K562 (cell line): ENCODE measurements at regions not wholly inside any gene's neighbourhood (a gene's known extent, or its start where the extent isn't known, plus 50 kb on each side); places are given as distances from the start of the nearest gene placed in this dataset.

Experiments
- ATAC-seq: fragments of 200-7000 bp; cut with Tn5 transposase; 3 replicates; pipeline ENCODE4 v1.9.1; 2020; ENCODE audit warnings: moderate library complexity
- BruUV-seq: library from RNA; stranded (reverse); fragments of 400-500 nt; replicated peaks from 2 replicates; lab custom pipeline; 2021; lab: Mats Ljungman, UMichigan
- CTCF ChIA-PET: fragments of 300-600 bp; formaldehyde crosslinking; extraction: SDS; loops from one replicate; lab custom pipeline; 2021; ENCODE audit warnings: low intra/inter-chr PET ratio; lab: Yijun Ruan, JAX
- POLR2A ChIA-PET: fragments of 300-600, 350-650 bp; sonication (Branson Sonifier 250); formaldehyde crosslinking; extraction: SDS; loops from one replicate; lab custom pipeline; 2021; ENCODE audit warnings: antibody characterized with exemption, inconsistent platforms; lab: Yijun Ruan, JAX
- DNase-seq, 4 experiments: peaks; one replicate each; pipeline versions ENCODE4 v3.0.0 to v3.0.0-alpha.2; 2011 to 2018; ENCODE audit warnings: low spot score in 3 of 4, mixed read lengths in 3 of 4; ENCODE audit errors: extremely low read depth in 1 of 4
- FAIRE-seq: peaks from 2 replicates; lab custom pipeline; 2011; peaks lifted over from hg19 to GRCh38; lab: Jason Lieb, UNC
- H2AFZ ChIP-seq: 2 replicates; pipeline ENCODE4 v1.6.0; 2011; ENCODE audit warnings: low read depth, low read length, control low read depth, inconsistent platforms
- H3K27ac ChIP-seq: fragments of 200-600 bp; 3 replicates; pipeline ENCODE4 v1.8.0; 2011; ENCODE audit warnings: low read depth, mild to moderate bottlenecking, control low read depth, inconsistent platforms, low read length, moderate library complexity, mixed read lengths; ENCODE audit errors: extremely low read depth
- H3K27me3 ChIP-seq, 2 experiments: fragments of 300-600 bp in 1 of 2; 2 replicates in 1 of 2; 3 replicates in 1 of 2; pipeline versions ENCODE4 v1.6.0 to v1.8.0; 2011; ENCODE audit warnings: inconsistent platforms in 2 of 2, low read length in 2 of 2, mild to moderate bottlenecking in 1 of 2, mixed read lengths in 1 of 2, moderate library complexity in 1 of 2; ENCODE audit not compliant: control insufficient read depth in 2 of 2, insufficient read depth in 2 of 2
- H3K36me3 ChIP-seq: fragments of 300-600 bp; 3 replicates; pipeline ENCODE4 v1.8.0; 2011; ENCODE audit warnings: mild to moderate bottlenecking, low read length, inconsistent platforms; ENCODE audit not compliant: control insufficient read depth, insufficient read depth
- H3K4me1 ChIP-seq, 2 experiments: fragments of 200-600 bp in 1 of 2; replicated peaks in 1 of 2; 2 replicates in 1 of 2; 3 replicates in 1 of 2; pipeline versions ENCODE4 v1.5.1 to v1.8.0; 2011; ENCODE audit warnings: inconsistent platforms in 2 of 2, low read length in 2 of 2, mild to moderate bottlenecking in 1 of 2, mixed read lengths in 1 of 2, moderate library complexity in 1 of 2; ENCODE audit not compliant: control insufficient read depth in 2 of 2, insufficient read depth in 2 of 2
- H3K4me2 ChIP-seq: 2 replicates; pipeline ENCODE4 v1.6.1; 2011; ENCODE audit warnings: low read length, control low read depth, inconsistent platforms, mixed read lengths; ENCODE audit not compliant: insufficient read depth
- H3K4me3 ChIP-seq: fragments of 200-600 bp; sonication (generic), shearing (Covaris generic); 2 replicates; pipeline ENCODE4 v1.5.1; 2016; ENCODE audit warnings: control low read depth, inconsistent platforms
- H3K79me2 ChIP-seq: fragments of 200-600 bp; 3 replicates; pipeline ENCODE4 v1.8.0; 2011; ENCODE audit warnings: low read length, inconsistent platforms; ENCODE audit not compliant: control insufficient read depth, insufficient read depth
- H3K9ac ChIP-seq, 2 experiments: 2 replicates each; pipeline versions ENCODE4 v1.6.0 to v1.6.1; 2011; ENCODE audit warnings: low read depth in 2 of 2, low read length in 2 of 2, control low read depth in 1 of 2, inconsistent platforms in 1 of 2, mild to moderate bottlenecking in 1 of 2, mixed read lengths in 1 of 2; ENCODE audit not compliant: insufficient read depth in 1 of 2
- H3K9me1 ChIP-seq: one replicate; pipeline ENCODE4 v1.6.0; 2011; ENCODE audit warnings: inconsistent platforms, mild to moderate bottlenecking, low read length, moderate library complexity; ENCODE audit not compliant: control insufficient read depth, insufficient read depth
- H3K9me3 ChIP-seq: replicated peaks from 2 replicates; pipeline ENCODE4 v1.5.1; 2011; ENCODE audit warnings: low read depth, low read length, inconsistent platforms; ENCODE audit not compliant: control insufficient read depth, insufficient read depth
- H4K20me1 ChIP-seq: replicated peaks from 2 replicates; pipeline ENCODE4 v1.6.1; 2011; ENCODE audit warnings: low read length, inconsistent platforms, mixed read lengths; ENCODE audit not compliant: control insufficient read depth, insufficient read depth
- CBFA2T3 ChIP-seq: fragments of 450-650 bp; IDR thresholded peaks from 2 replicates; pipeline ENCODE4 v1.6.1; 2017
- FOS ChIP-seq: IDR thresholded peaks from 3 replicates; pipeline ENCODE4 v1.6.1; 2011; ENCODE audit not compliant: insufficient read length; ENCODE audit errors: extremely low read depth
- FOSL1 ChIP-seq: fragments of 200-800 bp; sonication (Bioruptor generic); conservative IDR thresholded peaks from 2 replicates; pipeline ENCODE4 v1.6.1; 2016; ENCODE audit warnings: missing genetic modification characterization, missing compliant biosample characterization
- GTF2A2 ChIP-seq: IDR thresholded peaks from 2 replicates; pipeline ENCODE4 v1.6.1; 2016; ENCODE audit warnings: mild to moderate bottlenecking, missing genetic modification characterization, missing compliant biosample characterization
- HNRNPH1 ChIP-seq: fragments of 200-400 bp; formaldehyde crosslinking; optimal IDR thresholded peaks from 2 replicates; pipeline ENCODE3; 2017; ENCODE audit warnings: low read depth, mild to moderate bottlenecking, low read length, moderate library complexity
- KDM4B ChIP-seq, 2 experiments: fragments of 450-650 bp in 1 of 2; sonication (generic) in 1 of 2; IDR thresholded peaks; 2 replicates each; pipeline ENCODE4 v1.6.1; 2016 to 2017; ENCODE audit warnings: borderline replicate concordance in 2 of 2, antibody characterized with exemption in 1 of 2, low read depth in 1 of 2, mild to moderate bottlenecking in 1 of 2
- PRPF4 ChIP-seq: fragments of 200-400 bp; formaldehyde crosslinking; IDR thresholded peaks from one replicate; pipeline ENCODE4 v1.6.1; 2017; ENCODE audit warnings: low read length, low read depth, mild to moderate bottlenecking; ENCODE audit not compliant: insufficient read depth, poor library complexity, severe bottlenecking
- SETDB1 ChIP-seq: IDR thresholded peaks from one replicate; pipeline ENCODE4 v1.6.1; 2012; ENCODE audit warnings: low read length, control low read depth, inconsistent platforms
- SMARCA5 ChIP-seq: fragments of 450-650 bp; IDR thresholded peaks from 2 replicates; pipeline ENCODE4 v1.6.1; 2016
- STAT5B ChIP-seq: fragments of 250-450 bp; sonication (Bioruptor Pico); IDR thresholded peaks from 2 replicates; pipeline ENCODE4 v1.8.0; 2021; ENCODE audit warnings: mild to moderate bottlenecking, inconsistent platforms
- ZNF239 ChIP-seq: fragments of 250-450 bp; sonication (Bioruptor Pico); IDR thresholded peaks from 2 replicates; pipeline ENCODE4 v1.4.0; 2020; ENCODE audit warnings: mild to moderate bottlenecking
- ZNF436 ChIP-seq: fragments of 250-450, 450-650 bp; sonication (Bioruptor Pico); formaldehyde crosslinking; IDR thresholded peaks from 2 replicates; pipeline ENCODE4 v1.7.0; 2020; ENCODE audit warnings: mild to moderate bottlenecking
- ZNF586 ChIP-seq: fragments of 450-650 bp; formaldehyde crosslinking; conservative IDR thresholded peaks from 2 replicates; pipeline ENCODE4 v1.4.0; 2020; ENCODE audit warnings: mild to moderate bottlenecking, moderate library complexity
- WGBS: fragments of 100-300 bp; shearing (Covaris generic); methylation state at CpG from one replicate; pipeline ENCODE4 v1.1.6; 2016; ENCODE audit warnings: low coverage, mixed read lengths; ENCODE audit not compliant: insufficient coverage; ENCODE audit errors: missing lambda C conversion rate; 5-methylcytosine and 5-hydroxymethylcytosine counted together
- in situ Hi-C: fragments of 300-500 bp; cut with MboI; formaldehyde crosslinking; loops from 4 replicates; pipeline ENCODE4 v1.15.0; 2018; ENCODE audit warnings: inconsistent platforms, mixed read lengths
- intact Hi-C: fragments of 100-400 bp; cut with micrococcal nuclease; formaldehyde crosslinking; loops from 2 replicates; pipeline ENCODE4 v1.14.2; 2022
- TF ChIP-seq, protein P1 (sequence below): fragments of 250-450 bp; sonication (Bioruptor Pico); IDR thresholded peaks from 2 replicates; pipeline ENCODE4 v1.4.0; 2020; ENCODE audit warnings: borderline replicate concordance
- TF ChIP-seq, protein P2 (sequence below): IDR thresholded peaks from 2 replicates; pipeline ENCODE4 v1.6.1; 2014; ENCODE audit warnings: antibody characterized with exemption

DNA sequence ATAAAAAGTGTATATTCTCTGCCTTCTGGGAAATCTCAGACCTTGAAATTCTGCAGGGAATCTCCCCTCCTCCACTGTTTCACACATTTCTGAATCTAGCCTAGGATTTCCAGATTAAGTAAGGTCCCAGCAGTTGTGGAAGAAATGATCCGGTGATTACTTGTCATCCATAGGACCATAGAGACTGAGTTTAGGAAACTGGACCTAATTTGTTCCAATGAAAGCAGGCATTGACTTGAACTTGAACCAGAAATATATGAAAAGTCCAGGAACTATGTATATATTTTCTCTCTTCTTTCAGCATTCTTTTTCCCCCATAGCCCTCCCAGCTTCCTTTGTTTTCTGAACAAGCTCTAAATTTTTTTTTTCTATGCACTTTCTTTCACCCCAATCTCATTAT, 149.5 kb upstream of the SPAG17 start:
- H3K9me1 ChIP-seq, result no peaks in the 10 kb centered on the region
- H3K79me2 ChIP-seq, result no peaks in the 10 kb centered on the region
- FAIRE-seq (no peak), DNase-seq (no peak), ATAC-seq (no peak)
- no peaks in the 10 kb centered on the region for H3K4me1 ChIP-seq
- no peaks in the 10 kb centered on the region for H4K20me1 ChIP-seq
- in situ Hi-C loops, result no loop called here
- TF ChIP-seq ZNF586 (CRISPR knock-in tag), result no peak
- no peak for TF ChIP-seq PRPF4
- TF ChIP-seq ZNF436 (CRISPR knock-in tag), result no peak
- no peak for TF ChIP-seq STAT5B (CRISPR knock-in tag)
- no peak for TF ChIP-seq ZNF239
- no peak for TF ChIP-seq SMARCA5
- TF ChIP-seq KDM4B (IDR thresholded peaks at IDR 0.05; ENCODE audit: borderline replicate concordance in 2 of 2, low read depth in 1 of 2), result no peak
- no peak for TF ChIP-seq SETDB1
- TF ChIP-seq, protein P1, sequence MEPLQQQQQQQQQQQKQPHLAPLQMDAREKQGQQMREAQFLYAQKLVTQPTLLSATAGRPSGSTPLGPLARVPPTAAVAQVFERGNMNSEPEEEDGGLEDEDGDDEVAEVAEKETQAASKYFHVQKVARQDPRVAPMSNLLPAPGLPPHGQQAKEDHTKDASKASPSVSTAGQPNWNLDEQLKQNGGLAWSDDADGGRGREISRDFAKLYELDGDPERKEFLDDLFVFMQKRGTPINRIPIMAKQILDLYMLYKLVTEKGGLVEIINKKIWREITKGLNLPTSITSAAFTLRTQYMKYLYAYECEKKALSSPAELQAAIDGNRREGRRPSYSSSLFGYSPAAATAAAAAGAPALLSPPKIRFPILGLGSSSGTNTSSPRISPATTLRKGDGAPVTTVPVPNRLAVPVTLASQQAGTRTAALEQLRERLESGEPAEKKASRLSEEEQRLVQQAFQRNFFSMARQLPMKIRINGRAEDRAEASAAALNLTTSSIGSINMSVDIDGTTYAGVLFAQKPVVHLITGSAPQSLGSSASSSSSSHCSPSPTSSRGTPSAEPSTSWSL, result no peak
- no peak for TF ChIP-seq FOSL1 (tag)
- TF ChIP-seq HNRNPH1, result no peak
- TF ChIP-seq GTF2A2 (tag), result no peak
- TF ChIP-seq FOS, result no peak
- TF ChIP-seq CBFA2T3, result no peak
- TF ChIP-seq, protein P2, sequence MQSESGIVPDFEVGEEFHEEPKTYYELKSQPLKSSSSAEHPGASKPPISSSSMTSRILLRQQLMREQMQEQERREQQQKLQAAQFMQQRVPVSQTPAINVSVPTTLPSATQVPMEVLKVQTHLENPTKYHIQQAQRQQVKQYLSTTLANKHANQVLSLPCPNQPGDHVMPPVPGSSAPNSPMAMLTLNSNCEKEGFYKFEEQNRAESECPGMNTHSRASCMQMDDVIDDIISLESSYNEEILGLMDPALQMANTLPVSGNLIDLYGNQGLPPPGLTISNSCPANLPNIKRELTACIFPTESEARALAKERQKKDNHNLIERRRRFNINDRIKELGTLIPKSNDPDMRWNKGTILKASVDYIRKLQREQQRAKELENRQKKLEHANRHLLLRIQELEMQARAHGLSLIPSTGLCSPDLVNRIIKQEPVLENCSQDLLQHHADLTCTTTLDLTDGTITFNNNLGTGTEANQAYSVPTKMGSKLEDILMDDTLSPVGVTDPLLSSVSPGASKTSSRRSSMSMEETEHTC, result no peak
- WGBS, result 0% methylated on average over 1 of the region's 1 CpG
- ChIA-PET POLR2A (no interaction called here), CTCF (no interaction called here)
- intact Hi-C loops, result no loop called here
- no peak overlapping the region for H3K27ac ChIP-seq
- H2AFZ ChIP-seq, result no peak overlapping the region
- no peak overlapping the region for H3K4me2 ChIP-seq
- H3K9ac ChIP-seq, result no peak overlapping the region
- H3K36me3 ChIP-seq, result no peaks in the 10 kb centered on the region
- BruUV-seq, result no TSS peak
- H3K9me3 ChIP-seq, result no peaks in the 10 kb centered on the region; the same call in 1 of the 2 replicates
- no peaks in the 10 kb centered on the region for H3K27me3 ChIP-seq
- H3K4me3 ChIP-seq, result no peak overlapping the region
